ENCODE measurements at regions not wholly inside any gene's neighbourhood (a gene's known extent, or its start where the extent isn't known, plus 50 kb on each side); places are given as distances from the start of the nearest gene placed in this dataset.

- TF ChIP-seq KIAA2018 (CRISPR knock-in tag; IDR thresholded peaks at IDR 0.05; ENCODE audit: borderline replicate concordance): no peak
- TF ChIP-seq CEBPG (CRISPR knock-in tag; IDR thresholded peaks at IDR 0.05): no peak
- TF ChIP-seq, protein P1, sequence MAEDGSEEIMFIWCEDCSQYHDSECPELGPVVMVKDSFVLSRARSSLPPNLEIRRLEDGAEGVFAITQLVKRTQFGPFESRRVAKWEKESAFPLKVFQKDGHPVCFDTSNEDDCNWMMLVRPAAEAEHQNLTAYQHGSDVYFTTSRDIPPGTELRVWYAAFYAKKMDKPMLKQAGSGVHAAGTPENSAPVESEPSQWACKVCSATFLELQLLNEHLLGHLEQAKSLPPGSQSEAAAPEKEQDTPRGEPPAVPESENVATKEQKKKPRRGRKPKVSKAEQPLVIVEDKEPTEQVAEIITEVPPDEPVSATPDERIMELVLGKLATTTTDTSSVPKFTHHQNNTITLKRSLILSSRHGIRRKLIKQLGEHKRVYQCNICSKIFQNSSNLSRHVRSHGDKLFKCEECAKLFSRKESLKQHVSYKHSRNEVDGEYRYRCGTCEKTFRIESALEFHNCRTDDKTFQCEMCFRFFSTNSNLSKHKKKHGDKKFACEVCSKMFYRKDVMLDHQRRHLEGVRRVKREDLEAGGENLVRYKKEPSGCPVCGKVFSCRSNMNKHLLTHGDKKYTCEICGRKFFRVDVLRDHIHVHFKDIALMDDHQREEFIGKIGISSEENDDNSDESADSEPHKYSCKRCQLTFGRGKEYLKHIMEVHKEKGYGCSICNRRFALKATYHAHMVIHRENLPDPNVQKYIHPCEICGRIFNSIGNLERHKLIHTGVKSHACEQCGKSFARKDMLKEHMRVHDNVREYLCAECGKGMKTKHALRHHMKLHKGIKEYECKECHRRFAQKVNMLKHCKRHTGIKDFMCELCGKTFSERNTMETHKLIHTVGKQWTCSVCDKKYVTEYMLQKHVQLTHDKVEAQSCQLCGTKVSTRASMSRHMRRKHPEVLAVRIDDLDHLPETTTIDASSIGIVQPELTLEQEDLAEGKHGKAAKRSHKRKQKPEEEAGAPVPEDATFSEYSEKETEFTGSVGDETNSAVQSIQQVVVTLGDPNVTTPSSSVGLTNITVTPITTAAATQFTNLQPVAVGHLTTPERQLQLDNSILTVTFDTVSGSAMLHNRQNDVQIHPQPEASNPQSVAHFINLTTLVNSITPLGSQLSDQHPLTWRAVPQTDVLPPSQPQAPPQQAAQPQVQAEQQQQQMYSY (CRISPR knock-in tag; IDR thresholded peaks at IDR 0.05): no peak
- no peak for TF ChIP-seq PHB2 (IDR thresholded peaks at IDR 0.05; ENCODE audit: partially characterized antibody)
- TF ChIP-seq ZKSCAN5 (CRISPR knock-in tag; IDR thresholded peaks at IDR 0.05): no peak
- no peak for TF ChIP-seq MTF2 (CRISPR knock-in tag; IDR thresholded peaks at IDR 0.05; ENCODE audit: borderline replicate concordance)
- TF ChIP-seq SALL1 (CRISPR knock-in tag; IDR thresholded peaks at IDR 0.05): no peak
- TF ChIP-seq SMAD3 (CRISPR knock-in tag; IDR thresholded peaks at IDR 0.05): no peak
- no peak for TF ChIP-seq ZNF567 (CRISPR knock-in tag; IDR thresholded peaks at IDR 0.05; ENCODE audit: borderline replicate concordance)
- TF ChIP-seq HDAC6 (IDR thresholded peaks at IDR 0.05; ENCODE audit: low read depth, low read length): no peak
- TF ChIP-seq ZNF121 (CRISPR knock-in tag; IDR thresholded peaks at IDR 0.05): no peak
- TF ChIP-seq ZNF784 (CRISPR knock-in tag; IDR thresholded peaks at IDR 0.05; ENCODE audit: borderline replicate concordance): no peak
These were observed 995.1 kb upstream of the TSPY4 start (continued) for GRCh38 chrY:8342173-8342572.

Measured in HepG2 (cell line).